ENCODE measurements at regions not wholly inside any gene's neighbourhood (a gene's known extent, or its start where the extent isn't known, plus 50 kb on each side); places are given as distances from the start of the nearest gene placed in this dataset.

GRCh38 chr5:87101321-87101720, 166.4 kb upstream of the RASA1 start:
- no TSS peak for BruUV-seq (replicated peaks)
- H3K4me3 ChIP-seq (ENCODE audit: low read depth in 2 of 2, low read length in 2 of 2) = no peak overlapping the region
- H3K9me3 ChIP-seq (ENCODE audit: control insufficient read depth, insufficient read depth, low read depth, low read length) = no peaks in the 10 kb centered on the region
- 0 out of 2 replicates have a peak, but pooled peaks cover 2% of the 10 kb centered on the region for H3K27me3 ChIP-seq (ENCODE audit: control insufficient read depth, insufficient read depth, low read length)
- no peak for ATAC-seq
- intact Hi-C loops (cut with micrococcal nuclease; ENCODE audit: unreplicated experiment) (no loop called here), in situ Hi-C loops (cut with HindIII; ENCODE audit: low pct_unique_long_range_greater_than_20kb, low sequenced_read_pairs) (no loop called here)
- no peaks in the 10 kb centered on the region for H3K4me1 ChIP-seq (ENCODE audit: control insufficient read depth, insufficient read depth, low read length)
- H3K27ac ChIP-seq (ENCODE audit: low read length) = no peak overlapping the region
- CTCF ChIA-PET = no interaction called here
- no peaks in the 10 kb centered on the region for H3K36me3 ChIP-seq (ENCODE audit: control insufficient read depth, insufficient read depth, low read length)
- TF ChIP-seq TCF7L2 (IDR thresholded peaks at IDR 0.05; ENCODE audit: low read depth, low read length) (no peak), POLR2AphosphoS5 (IDR thresholded peaks at IDR 0.05; ENCODE audit: low read depth, low read length) (no peak), CTCF (IDR thresholded peaks at IDR 0.05) (no peak), SIN3A (IDR thresholded peaks at IDR 0.05; ENCODE audit: borderline replicate concordance, insufficient read depth, low read depth, low read length) (no peak)
- TF ChIP-seq, protein P1, sequence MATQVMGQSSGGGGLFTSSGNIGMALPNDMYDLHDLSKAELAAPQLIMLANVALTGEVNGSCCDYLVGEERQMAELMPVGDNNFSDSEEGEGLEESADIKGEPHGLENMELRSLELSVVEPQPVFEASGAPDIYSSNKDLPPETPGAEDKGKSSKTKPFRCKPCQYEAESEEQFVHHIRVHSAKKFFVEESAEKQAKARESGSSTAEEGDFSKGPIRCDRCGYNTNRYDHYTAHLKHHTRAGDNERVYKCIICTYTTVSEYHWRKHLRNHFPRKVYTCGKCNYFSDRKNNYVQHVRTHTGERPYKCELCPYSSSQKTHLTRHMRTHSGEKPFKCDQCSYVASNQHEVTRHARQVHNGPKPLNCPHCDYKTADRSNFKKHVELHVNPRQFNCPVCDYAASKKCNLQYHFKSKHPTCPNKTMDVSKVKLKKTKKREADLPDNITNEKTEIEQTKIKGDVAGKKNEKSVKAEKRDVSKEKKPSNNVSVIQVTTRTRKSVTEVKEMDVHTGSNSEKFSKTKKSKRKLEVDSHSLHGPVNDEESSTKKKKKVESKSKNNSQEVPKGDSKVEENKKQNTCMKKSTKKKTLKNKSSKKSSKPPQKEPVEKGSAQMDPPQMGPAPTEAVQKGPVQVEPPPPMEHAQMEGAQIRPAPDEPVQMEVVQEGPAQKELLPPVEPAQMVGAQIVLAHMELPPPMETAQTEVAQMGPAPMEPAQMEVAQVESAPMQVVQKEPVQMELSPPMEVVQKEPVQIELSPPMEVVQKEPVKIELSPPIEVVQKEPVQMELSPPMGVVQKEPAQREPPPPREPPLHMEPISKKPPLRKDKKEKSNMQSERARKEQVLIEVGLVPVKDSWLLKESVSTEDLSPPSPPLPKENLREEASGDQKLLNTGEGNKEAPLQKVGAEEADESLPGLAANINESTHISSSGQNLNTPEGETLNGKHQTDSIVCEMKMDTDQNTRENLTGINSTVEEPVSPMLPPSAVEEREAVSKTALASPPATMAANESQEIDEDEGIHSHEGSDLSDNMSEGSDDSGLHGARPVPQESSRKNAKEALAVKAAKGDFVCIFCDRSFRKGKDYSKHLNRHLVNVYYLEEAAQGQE (IDR thresholded peaks at IDR 0.05; ENCODE audit: insufficient read depth in 1 of 2, low read depth in 2 of 2, low read length in 1 of 2) = no peak
- DNase-seq (ENCODE audit: low read depth, low spot score) = no peak
- POLR2A ChIA-PET = no interaction called here

- no peak for TF ChIP-seq TCF7L2 (IDR thresholded peaks at IDR 0.05; ENCODE audit: low read depth, low read length)
- no peak for TF ChIP-seq SIN3A (IDR thresholded peaks at IDR 0.05; ENCODE audit: borderline replicate concordance, insufficient read depth, low read depth, low read length)
- no peak for TF ChIP-seq POLR2AphosphoS5 (IDR thresholded peaks at IDR 0.05; ENCODE audit: low read depth, low read length)
- no peak for TF ChIP-seq CTCF (IDR thresholded peaks at IDR 0.05)
- TF ChIP-seq, protein P1 (IDR thresholded peaks at IDR 0.05; ENCODE audit: insufficient read depth in 1 of 2, low read depth in 2 of 2, low read length in 1 of 2) = no peak
- Histone ChIP-seq H3K9me3 (ENCODE audit: control insufficient read depth, insufficient read depth, low read depth, low read length) (no peaks in the 10 kb centered on the region), H3K36me3 (ENCODE audit: control insufficient read depth, insufficient read depth, low read length) (no peaks in the 10 kb centered on the region), H3K27ac (ENCODE audit: low read length) (no peak overlapping the region), H3K27me3 (ENCODE audit: control insufficient read depth, insufficient read depth, low read length) (0 out of 2 replicates have a peak, but pooled peaks cover 2% of the 10 kb centered on the region), H3K4me3 (ENCODE audit: low read depth in 2 of 2, low read length in 2 of 2) (no peak overlapping the region), H3K4me1 (ENCODE audit: control insufficient read depth, insufficient read depth, low read length) (no peaks in the 10 kb centered on the region)
- DNase-seq (ENCODE audit: low read depth, low spot score) (no peak), ATAC-seq (no peak)
- ChIA-PET POLR2A (no interaction called here), CTCF (no interaction called here)
- BruUV-seq (replicated peaks) = no TSS peak
- in situ Hi-C loops (cut with HindIII; ENCODE audit: low pct_unique_long_range_greater_than_20kb, low sequenced_read_pairs) = no loop called here
- intact Hi-C loops (cut with micrococcal nuclease; ENCODE audit: unreplicated experiment) = no loop called here
Measured at GRCh38 chr5:87102841-87103240, 164.8 kb upstream of the RASA1 start.
